SK-N-SH treated with all-trans-retinoic acid at 6 μM for 48 hours (cell line): ENCODE measurements at regions not wholly inside any gene's neighbourhood (a gene's known extent, or its start where the extent isn't known, plus 50 kb on each side); places are given as distances from the start of the nearest gene placed in this dataset.
"Not testable (repeated sequence)": the region's sequence is repeated elsewhere in the genome, so short reads cannot be mapped to it uniquely, and the experiment has no call there.

Source experiments
- ARNTL ChIP-seq: fragments of 450-650 bp; formaldehyde crosslinking; IDR thresholded peaks from 2 replicates; pipeline ENCODE4 v1.5.0; 2020; ENCODE audit warnings: low read depth, mild to moderate bottlenecking, moderate library complexity, borderline replicate concordance
- CREB5 ChIP-seq: fragments of 250-450 bp; sonication (Bioruptor Pico); IDR thresholded peaks from 2 replicates; pipeline ENCODE4 v1.5.1; 2020; ENCODE audit warnings: low read depth, mild to moderate bottlenecking, moderate library complexity
- CSDC2 ChIP-seq: fragments of 250-450 bp; sonication (Bioruptor Pico); IDR thresholded peaks from 2 replicates; pipeline ENCODE4 v1.5.0; 2020; ENCODE audit warnings: mild to moderate bottlenecking, moderate library complexity
- ESRRG ChIP-seq: fragments of 250-450 bp; sonication (Bioruptor Pico); IDR thresholded peaks from 2 replicates; pipeline ENCODE4 v1.6.1; 2021; ENCODE audit warnings: mild to moderate bottlenecking
- ISL1 ChIP-seq: fragments of 250-450 bp; sonication (Bioruptor Pico); IDR thresholded peaks from 2 replicates; pipeline ENCODE4 v2.1.2; 2022; ENCODE audit warnings: mild to moderate bottlenecking, moderate library complexity
- OSR1 ChIP-seq: fragments of 250-450 bp; sonication (Bioruptor Pico); IDR thresholded peaks from 2 replicates; pipeline ENCODE4 v1.8.0; 2022; ENCODE audit warnings: moderate library complexity, mild to moderate bottlenecking, inconsistent platforms
- PATZ1 ChIP-seq: fragments of 250-450 bp; sonication (Bioruptor Pico); IDR thresholded peaks from 2 replicates; pipeline ENCODE4 v1.8.0; 2020; ENCODE audit warnings: mild to moderate bottlenecking, moderate library complexity, borderline replicate concordance
- PPARA ChIP-seq: fragments of 250-450 bp; sonication (Bioruptor Pico); IDR thresholded peaks from 2 replicates; pipeline ENCODE4 v1.5.0; 2020; ENCODE audit warnings: mild to moderate bottlenecking, borderline replicate concordance
- RARB ChIP-seq: fragments of 250-450 bp; sonication (Bioruptor Pico); IDR thresholded peaks from 2 replicates; pipeline ENCODE4 v1.8.0; 2021; ENCODE audit warnings: mild to moderate bottlenecking, moderate library complexity
- TOX ChIP-seq: fragments of 250-450 bp; sonication (Bioruptor Pico); IDR thresholded peaks from 2 replicates; pipeline ENCODE4 v1.8.0; 2021; ENCODE audit warnings: mild to moderate bottlenecking, moderate library complexity, borderline replicate concordance
- ZFP3 ChIP-seq: fragments of 250-450 bp; sonication (Bioruptor Pico); IDR thresholded peaks from 2 replicates; pipeline ENCODE4 v1.5.0; 2020; ENCODE audit warnings: mild to moderate bottlenecking, moderate library complexity
- ZFP30 ChIP-seq: fragments of 450-650 bp; formaldehyde crosslinking; IDR thresholded peaks from 2 replicates; pipeline ENCODE4 v1.5.0; 2022; ENCODE audit warnings: mild to moderate bottlenecking, moderate library complexity
- ZNF565 ChIP-seq: fragments of 450-650 bp; formaldehyde crosslinking; conservative IDR thresholded peaks from 2 replicates; pipeline ENCODE4 v1.5.0; 2020; ENCODE audit warnings: low read depth, mild to moderate bottlenecking, moderate library complexity

- TF ChIP-seq ARNTL (CRISPR knock-in tag); RARB (CRISPR knock-in tag); ZFP3 (CRISPR knock-in tag); OSR1; ESRRG; ZFP30 (CRISPR knock-in tag); TOX (CRISPR knock-in tag); CSDC2 (CRISPR knock-in tag); PATZ1 (CRISPR knock-in tag); ZNF565 (CRISPR knock-in tag); PPARA (CRISPR knock-in tag); ISL1 (CRISPR knock-in tag); CREB5 (CRISPR knock-in tag): not testable (repeated sequence)
Observed at GRCh38 chr13:48591124-48591872, 58.4 kb upstream of the RCBTB2 start.
